Gastroesophageal sphincter (tissue), 3 donors: ENCODE measurements at regions not wholly inside any gene's neighbourhood (a gene's known extent, or its start where the extent isn't known, plus 50 kb on each side); places are given as distances from the start of the nearest gene placed in this dataset.

ENCODE experiments used
- CTCF ChIP-seq, 4 experiments: fragments of 200-600 bp in 2 of 4; fragments of 450-650 bp in 2 of 4; sonication (generic) in 1 of 4; IDR thresholded peaks; one replicate each; pipeline ENCODE4 v1.5.1; 2017 to 2019; ENCODE audit warnings: antibody characterized with exemption in 4 of 4, mild to moderate bottlenecking in 2 of 4, moderate library complexity in 2 of 4
- EP300 ChIP-seq: sonication (generic); formaldehyde crosslinking; IDR thresholded peaks from one replicate; pipeline ENCODE4 v1.6.1; 2017; ENCODE audit warnings: antibody characterized with exemption, mild to moderate bottlenecking
- POLR2AphosphoS5 ChIP-seq: sonication (generic); formaldehyde crosslinking; IDR thresholded peaks from one replicate; pipeline ENCODE4 v1.6.1; 2017; ENCODE audit warnings: antibody characterized with exemption

DNA sequence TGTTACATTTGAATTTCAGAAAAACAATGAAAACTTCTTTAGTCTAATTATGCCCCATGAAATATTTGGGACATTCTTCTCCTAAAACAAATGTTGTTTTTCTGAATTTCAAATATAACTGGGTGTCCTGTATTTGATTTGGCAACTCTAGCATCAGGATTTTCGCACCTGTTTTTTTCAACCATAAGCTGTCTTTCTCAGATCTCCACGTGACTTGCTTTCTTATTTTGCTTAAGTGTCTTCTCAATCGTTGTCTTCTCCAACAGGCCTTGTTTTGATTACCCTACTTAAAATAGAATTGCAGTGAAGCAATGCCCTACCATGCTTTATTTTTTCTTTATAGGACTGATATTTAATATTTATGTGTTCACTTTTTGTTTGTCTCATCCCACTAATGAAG, 752.8 kb upstream of the RGS18 start:
- no peak for TF ChIP-seq CTCF (IDR thresholded peaks at IDR 0.05)
- TF ChIP-seq POLR2AphosphoS5 = no peak
- no peak for TF ChIP-seq EP300
